Spleen (tissue), 11 donors: ENCODE measurements at regions not wholly inside any gene's neighbourhood (a gene's known extent, or its start where the extent isn't known, plus 50 kb on each side); places are given as distances from the start of the nearest gene placed in this dataset.

ENCODE experiments used
- DNase-seq: peaks from one replicate; pipeline ENCODE4 v3.0.0-alpha.2; 2020
- H3K27ac ChIP-seq, 8 donors: fragments of 200-600 bp; sonication (generic) in 7 of 8; 1 replicate in 4 of 8; 2 replicates in 4 of 8; pipeline versions ENCODE4 v1.5.0 to v1.8.0; 2016 to 2021; ENCODE audit warnings: inconsistent platforms in 4 of 8, mild to moderate bottlenecking in 4 of 8, moderate library complexity in 1 of 8
- H3K27me3 ChIP-seq, 7 donors: fragments of 200-600 bp; sonication (generic) in 6 of 7; replicated peaks in 1 of 7; 1 replicate in 4 of 7; 2 replicates in 3 of 7; pipeline versions ENCODE4 v1.5.0 to v1.8.0; 2016 to 2021; ENCODE audit warnings: inconsistent platforms in 3 of 7, mild to moderate bottlenecking in 1 of 7
- H3K36me3 ChIP-seq, 6 donors: fragments of 200-600 bp; sonication (generic) in 5 of 6; 1 replicate in 4 of 6; 2 replicates in 2 of 6; pipeline versions ENCODE4 v1.5.0 to v1.8.0; 2016 to 2021; ENCODE audit warnings: inconsistent platforms in 2 of 6
- H3K4me1 ChIP-seq, 6 donors: fragments of 200-600 bp; sonication (generic) in 5 of 6; 1 replicate in 3 of 6; 2 replicates in 3 of 6; pipeline versions ENCODE4 v1.5.0 to v1.8.0; 2016 to 2021; ENCODE audit warnings: inconsistent platforms in 3 of 6
- H3K4me3 ChIP-seq, 8 donors: fragments of 200-600 bp; sonication (generic) in 7 of 8; 1 replicate in 4 of 8; 2 replicates in 4 of 8; pipeline versions ENCODE4 v1.5.0 to v1.8.0; 2016 to 2021; ENCODE audit warnings: inconsistent platforms in 4 of 8, mild to moderate bottlenecking in 4 of 8, moderate library complexity in 2 of 8
- H3K9me3 ChIP-seq, 8 donors: fragments of 200-600 bp; sonication (generic) in 7 of 8; 1 replicate in 4 of 8; 2 replicates in 4 of 8; pipeline versions ENCODE4 v1.5.0 to v1.8.0; 2016 to 2021; ENCODE audit warnings: inconsistent platforms in 4 of 8
- CTCF ChIP-seq, 11 experiments: fragments of 200-600 bp in 7 of 11; fragments of 450-650 bp in 4 of 11; sonication (generic) in 4 of 11; IDR thresholded peaks in 8 of 11; conservative IDR thresholded peaks in 3 of 11; 1 replicate in 7 of 11; 2 replicates in 4 of 11; pipeline versions ENCODE4 v1.4.0 to v1.8.0; 2016 to 2021; ENCODE audit warnings: antibody characterized with exemption in 11 of 11, inconsistent platforms in 4 of 11, mild to moderate bottlenecking in 1 of 11
- POLR2A ChIP-seq, 3 donors: fragments of 450-650 bp; IDR thresholded peaks; one replicate each; pipeline ENCODE4 v1.5.1; 2017; ENCODE audit warnings: antibody characterized with exemption in 3 of 3, mild to moderate bottlenecking in 1 of 3
- POLR2AphosphoS5 ChIP-seq, 3 donors: sonication (generic); formaldehyde crosslinking; IDR thresholded peaks; one replicate each; pipeline ENCODE4 v1.5.1; 2017; ENCODE audit warnings: antibody characterized with exemption in 3 of 3
- WGBS, 5 donors: extraction: QIAGEN DNeasy Blood & Tissue Kit in 3 of 5; methylation state at CpG; one replicate each; pipeline versions ENCODE4 v1.1.5 to v1.1.7; 2013 to 2018; 5-methylcytosine and 5-hydroxymethylcytosine counted together
- intact Hi-C: fragments of 100-400 bp; cut with DNase I; formaldehyde crosslinking; loops from one replicate; pipeline ENCODE4 v1.15.0; 2023; ENCODE audit warnings: low total_unique reads
- donor health status: healthy with polysubstance abuse.
- donor health status: DM: no; HTN: no; CAD: no; lungs with moderate emphysema.
- donor health status: DM: no; HTN: no; CAD: no.
- donor health status: Bipolar disorder and iron deficiency.
- donor health status: healthy.
- donor health status: DM: no; HTN: no; CAD: no.
- donor health status: DM: yes; HTN: yes; CAD: no.

GRCh38 chr2:49270091-49270490 lies 115.8 kb upstream of the FSHR start:
- Histone ChIP-seq H3K36me3 (no peaks in the 10 kb centered on the region), H3K27ac (no peak overlapping the region), H3K4me3 (no peak overlapping the region), H3K4me1 (no peaks in the 10 kb centered on the region), H3K27me3 (no peaks in the 10 kb centered on the region), H3K9me3 (no peaks in the 10 kb centered on the region)
- TF ChIP-seq CTCF (IDR thresholded peaks at IDR 0.05 in 8 of 11, conservative IDR thresholded peaks at IDR 0.05 in 3 of 11) (no peak), POLR2A (IDR thresholded peaks at IDR 0.05) (no peak), POLR2AphosphoS5 (IDR thresholded peaks at IDR 0.05) (no peak)
- no peak for DNase-seq
- intact Hi-C loops = no loop called here
- 90 to 98% (median 95%) methylated on average over 6 of the region's 6 CpGs for WGBS, 5 donors

GRCh38 chr2:49265471-49265870 lies 111.2 kb upstream of the FSHR start:
- H3K9me3 ChIP-seq = no peaks in the 10 kb centered on the region
- H3K27ac ChIP-seq = no peak overlapping the region
- H3K36me3 ChIP-seq = no peaks in the 10 kb centered on the region
- TF ChIP-seq POLR2A (IDR thresholded peaks at IDR 0.05) = no peak
- no peak for TF ChIP-seq CTCF (IDR thresholded peaks at IDR 0.05 in 8 of 11, conservative IDR thresholded peaks at IDR 0.05 in 3 of 11)
- no peak for TF ChIP-seq POLR2AphosphoS5 (IDR thresholded peaks at IDR 0.05)
- DNase-seq = no peak
- no peaks in the 10 kb centered on the region for H3K4me1 ChIP-seq
- intact Hi-C loops = no loop called here
- no peaks in the 10 kb centered on the region for H3K27me3 ChIP-seq
- 51 to 70% (median 61%) methylated on average over 1 to 2 of the region's 2 CpGs for WGBS, 5 donors
- no peak overlapping the region for H3K4me3 ChIP-seq

- Histone ChIP-seq H3K4me1 (no peaks in the 10 kb centered on the region), H3K27me3 (no peaks in the 10 kb centered on the region), H3K36me3 (no peaks in the 10 kb centered on the region), H3K9me3 (no peaks in the 10 kb centered on the region), H3K4me3 (no peak overlapping the region), H3K27ac (no peak overlapping the region)
- no peak for DNase-seq
- 65 to 75% (median 68%) methylated on average over 8 of the region's 8 CpGs for WGBS, 5 donors
- intact Hi-C loops = no loop called here
- no peak for TF ChIP-seq CTCF (IDR thresholded peaks at IDR 0.05 in 8 of 11, conservative IDR thresholded peaks at IDR 0.05 in 3 of 11)
- no peak for TF ChIP-seq POLR2AphosphoS5 (IDR thresholded peaks at IDR 0.05)
- no peak for TF ChIP-seq POLR2A (IDR thresholded peaks at IDR 0.05)
Measured at GRCh38 chr2:49262801-49263560, 108.7 kb upstream of the FSHR start.

- Histone ChIP-seq H3K9me3 (no peaks in the 10 kb centered on the region), H3K27ac (no peak overlapping the region), H3K4me1 (no peaks in the 10 kb centered on the region), H3K27me3 (no peaks in the 10 kb centered on the region), H3K36me3 (no peaks in the 10 kb centered on the region), H3K4me3 (no peak overlapping the region)
- intact Hi-C loops = no loop called here
- TF ChIP-seq POLR2A (IDR thresholded peaks at IDR 0.05) (no peak), POLR2AphosphoS5 (IDR thresholded peaks at IDR 0.05) (no peak), CTCF (IDR thresholded peaks at IDR 0.05 in 8 of 11, conservative IDR thresholded peaks at IDR 0.05 in 3 of 11) (no peak)
- whole genome bisulfite sequencing, 5 donors = 83 to 91% (median 84%) methylated on average over 4 of the region's 4 CpGs
- no peak for DNase-seq
Measured at GRCh38 chr2:49261781-49262180, 107.5 kb upstream of the FSHR start.
